ENCODE measurements at regions not wholly inside any gene's neighbourhood (a gene's known extent, or its start where the extent isn't known, plus 50 kb on each side); places are given as distances from the start of the nearest gene placed in this dataset.

GRCh38 chrY:8063973-8064372 is 1152.4 kb upstream of the AMELY start:
- Mint-ChIP-seq H3K27ac (no peak overlapping the region), H3K27me3 (ENCODE audit: insufficient read depth) (no peaks in the 10 kb centered on the region; the same call in 1 of the 2 replicates), H3K9me3 (peaks cover 6% of the 10 kb centered on the region; the same call in 1 of the 2 replicates), H3K4me1 (ENCODE audit: low read depth) (no peaks in the 10 kb centered on the region), H3K4me3 (no peak overlapping the region), H3K36me3 (ENCODE audit: low read depth) (no peaks in the 10 kb centered on the region)
- no peak for DNase-seq
- TF ChIP-seq CTCF (IDR thresholded peaks at IDR 0.05), result no peak

- Mint-ChIP-seq H3K4me3 (no peak overlapping the region), H3K27me3 (ENCODE audit: insufficient read depth) (no peaks in the 10 kb centered on the region), H3K27ac (no peak overlapping the region), H3K36me3 (ENCODE audit: low read depth) (no peaks in the 10 kb centered on the region), H3K9me3 (peaks cover 11% of the 10 kb centered on the region), H3K4me1 (ENCODE audit: low read depth) (no peaks in the 10 kb centered on the region)
- no peak for DNase-seq
- no peak for TF ChIP-seq CTCF (IDR thresholded peaks at IDR 0.05)
Measured at GRCh38 chrY:8058613-8059012, 1147.1 kb upstream of the AMELY start.

- no peak for DNase-seq
- Mint-ChIP-seq H3K4me1 (ENCODE audit: low read depth) (no peaks in the 10 kb centered on the region), H3K27ac (no peak overlapping the region), H3K36me3 (ENCODE audit: low read depth) (no peaks in the 10 kb centered on the region), H3K27me3 (ENCODE audit: insufficient read depth) (peaks cover 2% of the 10 kb centered on the region; the same call in 1 of the 2 replicates), H3K4me3 (no peak overlapping the region), H3K9me3 (no peaks in the 10 kb centered on the region)
- no peak for TF ChIP-seq CTCF (IDR thresholded peaks at IDR 0.05)
Measured at GRCh38 chrY:8051340-8051739, 1139.8 kb upstream of the AMELY start.

- Mint-ChIP-seq H3K36me3 (ENCODE audit: low read depth) (no peaks in the 10 kb centered on the region), H3K4me1 (ENCODE audit: low read depth) (no peaks in the 10 kb centered on the region), H3K9me3 (no peaks in the 10 kb centered on the region), H3K27ac (no peak overlapping the region), H3K4me3 (no peak overlapping the region), H3K27me3 (ENCODE audit: insufficient read depth) (no peaks in the 10 kb centered on the region)
- DNase-seq, result no peak
- no peak for TF ChIP-seq CTCF (IDR thresholded peaks at IDR 0.05)
Measured at GRCh38 chrY:8041238-8041637, 1129.7 kb upstream of the AMELY start.

GRCh38 chrY:8036563-8036962 is 1125.0 kb upstream of the AMELY start:
- TF ChIP-seq CTCF (IDR thresholded peaks at IDR 0.05), result no peak
- H3K36me3 Mint-ChIP-seq (ENCODE audit: low read depth), result no peaks in the 10 kb centered on the region
- peaks cover 5% of the 10 kb centered on the region; the same call in 1 of the 2 replicates for H3K9me3 Mint-ChIP-seq
- H3K27me3 Mint-ChIP-seq (ENCODE audit: insufficient read depth), result no peaks in the 10 kb centered on the region
- H3K4me1 Mint-ChIP-seq (ENCODE audit: low read depth), result no peaks in the 10 kb centered on the region
- no peak for DNase-seq
- H3K27ac Mint-ChIP-seq, result no peak overlapping the region
- H3K4me3 Mint-ChIP-seq, result no peak overlapping the region

GRCh38 chrY:8035653-8036052 is 1124.1 kb upstream of the AMELY start:
- no peak overlapping the region for H3K4me3 Mint-ChIP-seq
- no peaks in the 10 kb centered on the region for H3K36me3 Mint-ChIP-seq (ENCODE audit: low read depth)
- DNase-seq, result no peak
- H3K27me3 Mint-ChIP-seq (ENCODE audit: insufficient read depth), result no peaks in the 10 kb centered on the region
- H3K4me1 Mint-ChIP-seq (ENCODE audit: low read depth), result no peaks in the 10 kb centered on the region
- TF ChIP-seq CTCF (IDR thresholded peaks at IDR 0.05), result no peak
- peaks cover 5% of the 10 kb centered on the region; the same call in 1 of the 2 replicates for H3K9me3 Mint-ChIP-seq
- H3K27ac Mint-ChIP-seq, result no peak overlapping the region

Data from HFFc6 (cell line).